NCI-H748 (cell line): ENCODE measurements at regions not wholly inside any gene's neighbourhood (a gene's known extent, or its start where the extent isn't known, plus 50 kb on each side); places are given as distances from the start of the nearest gene placed in this dataset.

ENCODE experiments used
- DNase-seq: peaks from one replicate; lab custom pipeline; 2025; ENCODE audit not compliant: unreplicated experiment; lab: John Stamatoyannopoulos, UW

- DNase-seq: no peak
Measured at GRCh38 chr1:218967254-218967653, 206.4 kb upstream of the LYPLAL1 start.

- no peak for DNase-seq
Measured at GRCh38 chr1:218967836-218968235, 205.8 kb upstream of the LYPLAL1 start.

DNA sequence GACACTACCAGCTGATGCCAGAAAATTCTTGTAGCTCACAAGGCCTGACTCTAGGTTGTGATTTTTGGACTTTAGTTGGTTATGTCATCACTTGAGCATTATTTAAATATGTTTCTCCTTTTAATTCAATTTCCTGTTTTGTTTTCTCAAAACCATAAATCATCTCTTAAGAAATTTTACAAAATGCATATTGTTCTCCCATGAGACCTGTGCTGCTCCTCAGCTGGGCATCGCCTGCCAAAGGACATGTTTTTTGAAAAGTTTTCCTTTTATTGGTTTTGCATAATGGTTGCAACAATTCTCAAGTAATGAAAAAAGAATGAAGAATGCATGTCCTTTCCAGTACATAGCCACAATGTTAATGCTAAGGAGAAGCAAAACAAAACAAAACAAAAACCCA is 204.7 kb upstream of the LYPLAL1 start:
- DNase-seq: no peak

- DNase-seq: no peak
Measured at GRCh38 chr1:218970397-218970990, 203.2 kb upstream of the LYPLAL1 start.

DNA sequence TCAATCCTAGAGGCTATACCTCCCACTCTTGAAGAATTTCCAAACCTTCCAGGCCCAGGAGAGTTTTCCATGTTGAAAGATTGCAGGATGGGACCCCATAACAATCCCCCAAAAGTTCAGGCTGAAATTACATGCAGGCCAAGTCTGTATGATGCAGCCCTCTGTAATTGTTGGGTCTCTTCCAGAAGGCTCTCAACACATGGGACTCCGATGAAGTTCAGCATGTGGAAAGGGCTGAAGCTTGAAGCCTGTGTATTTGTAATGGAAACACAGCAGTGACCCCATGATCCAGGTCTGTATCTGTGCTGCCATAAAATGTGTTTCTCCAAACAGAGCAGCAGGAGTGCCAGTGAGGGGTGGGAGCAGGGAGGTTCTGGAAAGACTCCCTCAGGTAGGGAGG is 202.5 kb upstream of the LYPLAL1 start:
- DNase-seq: no peak

DNA sequence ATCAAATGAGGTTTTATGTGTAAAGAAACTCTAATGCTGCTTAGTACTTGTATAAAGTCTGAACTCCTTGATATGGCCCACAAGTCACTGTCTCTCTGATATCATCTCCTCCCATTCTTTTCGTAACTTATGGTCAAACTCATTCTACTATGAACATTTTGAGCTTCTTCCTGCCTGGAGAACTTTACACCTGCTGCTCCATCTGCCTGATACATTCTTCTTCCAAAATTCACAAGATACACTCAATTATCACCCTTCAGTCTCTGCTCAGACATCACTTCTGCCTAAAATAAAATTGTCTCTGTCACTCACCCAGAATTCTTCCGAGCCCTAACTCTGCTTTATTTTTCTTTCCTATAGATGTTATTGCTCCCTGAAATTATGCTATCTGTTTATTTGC is 192.8 kb upstream of the LYPLAL1 start:
- no peak for DNase-seq

DNA sequence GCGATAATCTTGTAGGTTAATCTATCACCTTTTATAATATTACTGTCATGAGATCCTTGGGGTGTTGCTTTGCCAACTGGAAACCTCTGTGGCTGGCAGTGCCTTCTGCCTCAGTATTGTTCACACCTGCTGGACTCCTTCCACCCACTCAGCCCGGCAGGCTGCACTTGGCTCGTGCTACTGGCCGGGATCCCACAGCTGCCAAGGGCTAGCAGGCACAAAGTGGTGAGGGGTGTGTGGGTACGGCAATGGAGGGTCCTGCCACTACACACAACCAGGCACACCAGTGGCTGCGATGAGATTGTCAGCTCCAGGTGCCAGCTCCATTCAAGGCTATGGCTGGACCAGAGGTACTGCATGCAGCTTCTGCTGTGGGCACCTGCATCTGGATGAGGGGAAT is 191.2 kb upstream of the LYPLAL1 start:
- DNase-seq: no peak

- DNase-seq: no peak
Measured at GRCh38 chr1:218983433-218983832, 190.2 kb upstream of the LYPLAL1 start.

DNA sequence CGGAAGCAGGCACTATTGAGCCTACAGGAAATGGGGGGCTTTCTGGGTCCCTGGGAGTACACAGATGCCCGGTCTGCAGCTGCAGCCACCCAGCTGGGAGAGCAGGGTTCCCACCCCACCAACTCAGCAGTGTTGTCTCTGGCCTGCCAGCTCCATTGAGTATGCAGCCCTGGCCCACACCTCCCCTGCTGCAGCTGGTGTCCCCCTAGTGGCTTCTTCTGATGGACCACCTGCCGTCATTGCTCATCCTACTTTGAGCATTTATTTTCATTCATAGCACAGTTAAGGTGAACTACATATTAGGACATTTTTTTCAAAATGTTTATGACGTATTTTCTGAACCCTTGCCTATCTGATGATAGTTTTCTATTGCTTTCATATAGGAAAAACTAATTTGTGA is 189.8 kb upstream of the LYPLAL1 start:
- peak; percentile 18 for DNase-seq

DNA sequence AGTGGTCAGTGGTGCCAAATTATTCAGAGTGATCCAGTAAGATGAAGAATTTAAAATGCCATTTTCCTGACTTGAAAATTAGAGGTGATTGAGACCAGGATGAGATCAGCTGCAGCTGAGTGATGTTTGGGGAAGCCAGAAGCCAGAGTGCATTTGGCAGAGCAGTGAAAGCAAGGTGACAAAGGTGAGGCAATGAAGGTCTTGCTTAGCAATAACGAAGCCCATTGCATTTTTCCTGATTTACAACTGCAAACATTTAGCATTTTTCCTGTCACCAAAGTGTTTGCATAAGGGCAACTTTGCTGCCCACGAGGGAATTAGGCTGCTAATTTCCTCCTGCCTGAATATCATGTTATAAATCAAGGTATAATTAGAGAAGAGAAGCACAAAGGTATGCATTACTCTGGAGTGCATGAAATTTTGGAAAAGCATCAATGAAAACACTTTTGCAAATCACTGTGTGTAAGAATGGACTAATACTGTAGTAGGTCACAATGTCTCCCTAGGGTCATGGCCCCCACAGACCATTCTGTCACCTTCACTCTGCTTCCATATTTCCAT is 188.2 kb upstream of the LYPLAL1 start:
- DNase-seq: peak; percentile 85

DNA sequence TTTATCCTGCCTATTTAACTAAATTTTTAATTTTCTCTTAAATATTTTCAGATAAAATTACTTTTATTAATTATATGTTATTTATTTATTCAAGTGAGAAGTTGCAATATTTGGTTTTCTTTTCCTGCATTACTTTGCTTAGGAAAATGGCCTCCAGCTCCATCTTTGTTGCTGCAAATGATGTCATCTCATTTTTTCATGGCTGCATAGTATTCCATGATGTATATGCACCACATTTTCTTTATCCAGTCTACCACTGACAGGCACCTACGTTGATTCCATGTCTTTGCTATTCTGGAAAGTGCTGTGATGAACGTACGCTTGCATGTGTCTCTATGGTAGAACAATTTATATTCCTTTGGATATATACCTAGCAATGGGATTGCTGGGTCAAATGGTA is 186.9 kb upstream of the LYPLAL1 start:
- DNase-seq: no peak

GRCh38 chr1:218990019-218990418 is 183.7 kb upstream of the LYPLAL1 start:
- DNase-seq: no peak

GRCh38 chr1:218991089-218991488 is 182.6 kb upstream of the LYPLAL1 start:
- DNase-seq: peak; percentile 20

DNA sequence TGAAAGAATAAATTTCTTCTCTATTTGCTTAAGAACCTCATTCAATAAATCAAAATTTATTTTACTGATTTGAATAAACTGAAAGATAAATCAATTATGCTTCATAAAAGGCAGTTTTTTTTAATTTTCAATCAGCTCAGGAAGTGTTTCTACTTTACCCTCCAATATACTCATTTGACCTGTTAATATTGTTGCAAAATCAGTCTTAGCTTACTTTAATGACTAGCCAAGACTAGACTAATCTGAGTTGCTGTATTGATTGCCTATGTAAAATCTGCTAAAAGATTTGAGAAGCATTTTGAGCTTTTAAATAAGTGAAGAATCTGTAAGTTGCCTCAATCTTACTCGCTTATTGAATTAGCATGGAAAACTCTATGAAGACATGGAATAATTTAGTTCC is 179.1 kb upstream of the LYPLAL1 start:
- no peak for DNase-seq

GRCh38 chr1:218995091-218995665 is 178.5 kb upstream of the LYPLAL1 start:
- no peak for DNase-seq

DNA sequence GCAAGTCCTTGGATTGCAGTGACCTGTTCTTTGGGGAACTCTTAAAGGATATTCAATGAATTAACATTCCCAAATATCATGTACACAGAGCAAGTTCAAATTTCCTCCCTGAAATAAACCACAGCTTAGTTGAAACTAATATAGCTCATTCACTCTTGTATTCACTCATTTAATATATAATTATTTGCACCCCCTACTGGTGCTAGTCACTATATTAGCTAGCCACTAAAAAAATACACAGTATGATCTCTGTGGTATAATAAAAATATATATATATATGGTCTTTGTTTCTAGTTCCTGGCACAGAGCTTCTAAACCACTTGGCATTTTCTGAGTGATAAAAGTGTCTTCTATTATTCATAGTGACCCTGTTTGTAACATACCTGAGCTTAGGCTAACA is 177.3 kb upstream of the LYPLAL1 start:
- DNase-seq: no peak

DNA sequence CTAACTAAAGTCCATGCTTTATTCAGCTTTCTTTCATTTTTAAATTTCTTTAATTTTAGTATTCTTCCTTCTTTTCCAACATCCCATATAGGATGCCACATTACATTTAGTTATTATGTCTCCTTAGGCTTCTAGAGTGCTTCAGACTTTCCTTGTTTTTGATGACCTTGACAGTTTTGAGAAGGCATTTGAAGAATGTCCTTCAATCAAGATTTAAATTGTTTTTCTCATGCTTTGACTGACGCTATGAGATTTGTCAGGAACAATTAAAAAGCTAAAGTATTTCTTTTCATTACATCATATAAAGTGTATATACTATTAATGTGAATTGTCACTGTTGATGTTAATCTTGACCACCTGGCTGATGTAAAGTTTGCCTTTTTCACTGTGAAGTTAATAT is 173.7 kb upstream of the LYPLAL1 start:
- no peak for DNase-seq

GRCh38 chr1:219000631-219001030 is 173.0 kb upstream of the LYPLAL1 start:
- DNase-seq: no peak

- no peak for DNase-seq
Measured at GRCh38 chr1:219010720-219011119, 163.0 kb upstream of the LYPLAL1 start.

DNA sequence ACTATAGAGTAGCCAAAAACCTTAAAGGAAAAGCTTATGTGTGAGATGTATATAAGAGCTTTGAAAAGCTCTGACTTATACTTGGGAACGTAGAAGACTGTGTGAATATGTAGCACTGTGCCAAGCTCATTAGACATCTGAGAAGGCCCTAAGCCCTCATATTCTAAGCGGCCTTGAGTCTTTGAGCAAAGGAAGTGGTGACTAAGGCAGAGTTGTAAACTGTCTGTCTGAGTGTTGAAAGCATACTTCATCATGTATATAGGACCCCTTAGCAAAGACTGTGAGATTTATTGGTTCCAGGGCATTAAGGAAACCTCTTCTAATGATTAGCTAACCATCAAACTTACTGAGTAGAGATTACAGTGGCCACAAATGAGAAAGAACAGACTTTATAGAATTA is 153.3 kb upstream of the LYPLAL1 start:
- DNase-seq: no peak

DNA sequence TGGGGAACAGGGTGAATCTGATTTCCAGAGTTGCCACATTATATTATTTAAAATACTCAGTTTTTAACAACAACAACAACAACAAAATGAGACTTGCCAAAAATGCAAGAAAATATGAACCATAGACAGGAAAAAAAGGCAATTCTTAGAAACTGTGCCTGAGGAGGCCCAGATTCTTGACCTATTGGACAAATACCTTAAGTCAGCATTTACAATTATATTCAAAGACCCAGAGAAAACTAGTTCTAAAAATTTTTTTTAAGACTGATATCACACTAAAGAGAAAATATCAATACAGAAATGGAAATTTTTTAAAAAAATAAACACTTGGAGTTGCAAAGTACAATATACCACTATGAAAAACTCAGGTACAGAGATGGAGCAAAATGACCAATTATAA is 152.8 kb upstream of the LYPLAL1 start:
- no peak for DNase-seq

DNA sequence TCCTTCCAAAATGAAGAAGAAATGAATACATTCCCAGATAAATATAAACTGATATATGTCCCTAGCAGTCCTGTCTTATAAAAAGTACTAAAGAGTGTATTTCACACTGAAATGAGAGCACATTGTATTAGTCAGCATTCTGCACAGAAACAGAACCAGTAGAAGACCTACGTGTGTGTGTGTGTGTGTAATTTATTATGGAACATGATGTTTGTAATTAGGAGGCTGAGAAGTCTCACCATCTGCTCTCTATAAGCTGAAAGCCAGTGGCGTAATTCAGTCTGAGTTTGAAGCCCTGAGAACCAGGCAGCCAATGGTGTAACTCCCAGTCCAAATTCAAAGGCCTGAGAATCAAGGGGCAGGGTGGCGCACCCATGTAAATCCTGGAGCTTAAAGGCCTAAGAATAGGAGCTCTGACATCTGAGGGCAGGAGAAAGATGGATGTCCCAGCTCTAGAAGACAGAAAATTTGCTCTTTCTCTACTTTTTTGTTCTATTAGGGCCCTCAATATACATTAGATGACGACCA is 146.5 kb upstream of the LYPLAL1 start:
- DNase-seq: no peak

GRCh38 chr1:219031809-219032208 is 141.9 kb upstream of the LYPLAL1 start:
- no peak for DNase-seq
